ENCODE measurements at regions not wholly inside any gene's neighbourhood (a gene's known extent, or its start where the extent isn't known, plus 50 kb on each side); places are given as distances from the start of the nearest gene placed in this dataset.
"Not testable (repeated sequence)": the region's sequence is repeated elsewhere in the genome, so short reads cannot be mapped to it uniquely, and the experiment has no call there.

DNA sequence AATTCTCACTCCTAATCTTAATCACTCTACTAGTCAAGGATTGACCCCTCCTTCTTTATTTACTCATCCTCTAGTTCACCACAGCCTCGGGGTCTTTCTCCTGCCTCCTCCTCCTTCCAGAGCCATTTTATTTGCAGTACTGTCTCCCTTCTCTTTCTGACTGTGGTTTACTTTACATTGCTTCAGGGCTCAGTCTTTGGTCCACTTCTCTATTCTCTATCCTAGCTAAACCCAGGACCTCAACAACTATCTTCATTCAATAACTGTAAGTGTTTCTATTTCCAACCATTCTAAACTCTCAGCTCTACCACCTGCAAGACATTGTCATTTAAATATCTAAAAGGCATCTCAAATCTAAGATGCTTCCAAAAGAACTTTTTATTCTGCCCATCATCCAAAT is 493.8 kb downstream of the TTLL7 start:
- no peak for DNase-seq

DNA sequence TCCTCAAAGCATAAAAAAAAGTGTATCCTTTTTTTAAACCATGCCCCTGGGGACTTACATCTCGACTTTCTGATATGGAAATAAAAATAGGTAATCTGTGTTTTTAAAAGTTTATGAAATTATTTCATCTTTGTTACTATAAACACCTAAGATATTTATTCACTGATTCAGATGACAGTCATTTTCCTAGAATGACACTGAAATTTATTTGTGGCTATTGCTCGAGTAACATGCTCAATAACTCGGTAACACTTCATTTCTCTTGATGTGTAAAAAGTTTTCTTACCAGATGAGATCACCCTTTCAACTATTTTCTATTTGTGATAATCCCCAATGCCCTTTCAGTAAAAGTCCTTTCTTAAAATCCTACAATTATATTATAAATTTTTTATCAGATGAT is 495.8 kb downstream of the TTLL7 start:
- no peak for DNase-seq

- no peak for DNase-seq
These were observed 497.8 kb downstream of the TTLL7 start for GRCh38 chr1:83500987-83501591.

- no peak for DNase-seq
These were observed 498.4 kb downstream of the TTLL7 start for GRCh38 chr1:83500531-83500930.

DNA sequence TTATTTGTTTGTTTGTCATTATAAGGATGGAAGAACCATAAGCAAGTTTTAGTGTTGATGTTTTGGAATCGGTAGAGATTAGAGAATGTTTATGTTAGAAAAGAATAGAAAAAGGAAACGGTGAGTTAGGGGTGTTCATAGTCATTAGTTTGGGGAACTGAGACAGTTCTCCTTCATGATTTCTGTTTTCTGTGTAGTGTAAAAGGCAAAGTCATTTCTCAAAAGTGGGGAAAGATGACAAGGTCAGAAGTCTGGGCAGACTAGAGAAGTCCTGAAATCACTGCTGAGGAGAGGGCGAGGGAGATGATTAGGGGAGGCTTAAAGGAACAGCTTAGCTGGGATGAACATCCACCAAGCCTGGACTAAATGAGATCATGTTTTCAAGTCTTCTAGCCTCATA is 498.9 kb downstream of the TTLL7 start:
- no peak for DNase-seq

DNA sequence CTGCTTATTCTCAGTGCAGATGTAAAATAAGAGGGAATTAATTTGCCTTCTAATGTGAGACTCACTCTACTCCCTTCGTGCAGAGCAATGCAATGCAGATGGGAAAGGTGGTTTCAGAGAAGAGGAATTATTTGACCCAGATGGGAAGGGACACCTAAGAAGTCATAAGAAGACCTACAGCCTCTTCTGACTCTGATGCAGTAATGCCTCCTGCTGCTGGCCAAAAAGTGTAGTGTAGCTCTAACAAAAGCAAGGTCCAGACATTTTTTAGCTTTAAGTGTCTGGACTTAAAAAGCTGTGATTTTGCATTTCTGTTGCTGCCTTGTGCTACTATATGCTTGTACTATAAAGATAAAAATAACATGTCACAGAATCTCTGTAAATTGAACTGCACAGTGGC is 501.4 kb downstream of the TTLL7 start:
- DNase-seq = no peak

GRCh38 chr1:83495560-83495959 is 503.4 kb downstream of the TTLL7 start:
- no peak for DNase-seq

DNA sequence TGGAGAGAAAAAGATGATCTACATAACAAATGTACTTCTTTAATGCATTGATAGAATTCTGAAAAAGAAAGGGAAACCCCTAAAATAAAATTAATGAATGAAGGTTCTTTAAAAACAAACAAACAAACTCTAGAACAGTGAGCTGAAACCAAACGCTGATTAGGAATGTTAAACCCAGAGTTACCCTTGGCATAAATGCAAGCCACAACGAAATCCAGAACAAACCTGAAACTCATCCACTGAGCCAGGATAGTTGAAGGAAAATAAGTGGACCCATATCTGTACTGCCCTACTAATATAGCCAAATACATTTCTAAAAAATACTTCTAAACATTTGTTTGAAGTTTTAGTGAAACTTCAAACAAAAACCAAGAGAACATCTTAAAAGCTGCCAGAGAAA is 505.3 kb downstream of the TTLL7 start:
- no peak for DNase-seq

DNA sequence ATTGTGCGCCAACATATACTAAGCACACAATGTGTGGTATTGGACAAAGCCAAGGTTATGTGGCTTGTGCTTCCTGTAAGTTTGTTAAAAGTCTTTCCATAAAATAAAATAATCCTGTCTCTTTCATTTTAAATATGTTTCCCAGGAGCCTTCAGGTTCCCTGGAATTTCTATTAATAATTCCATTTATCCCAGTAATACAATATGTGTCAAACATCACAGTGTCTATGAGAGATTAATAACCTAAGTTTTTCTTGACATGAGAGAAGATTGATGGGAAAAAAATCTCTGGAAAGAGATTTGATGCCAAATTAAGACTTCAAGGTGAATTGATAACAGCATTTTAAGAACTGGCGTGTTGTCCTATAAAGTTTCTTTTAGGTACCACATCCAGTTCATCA is 507.0 kb downstream of the TTLL7 start:
- no peak for DNase-seq

- no peak for DNase-seq
These were observed 507.9 kb downstream of the TTLL7 start for GRCh38 chr1:83490988-83491387.

GRCh38 chr1:83488105-83488504 is 510.8 kb downstream of the TTLL7 start:
- not testable (repeated sequence) for DNase-seq

GRCh38 chr1:83487460-83487859 is 511.5 kb downstream of the TTLL7 start:
- not testable (repeated sequence) for DNase-seq

DNA sequence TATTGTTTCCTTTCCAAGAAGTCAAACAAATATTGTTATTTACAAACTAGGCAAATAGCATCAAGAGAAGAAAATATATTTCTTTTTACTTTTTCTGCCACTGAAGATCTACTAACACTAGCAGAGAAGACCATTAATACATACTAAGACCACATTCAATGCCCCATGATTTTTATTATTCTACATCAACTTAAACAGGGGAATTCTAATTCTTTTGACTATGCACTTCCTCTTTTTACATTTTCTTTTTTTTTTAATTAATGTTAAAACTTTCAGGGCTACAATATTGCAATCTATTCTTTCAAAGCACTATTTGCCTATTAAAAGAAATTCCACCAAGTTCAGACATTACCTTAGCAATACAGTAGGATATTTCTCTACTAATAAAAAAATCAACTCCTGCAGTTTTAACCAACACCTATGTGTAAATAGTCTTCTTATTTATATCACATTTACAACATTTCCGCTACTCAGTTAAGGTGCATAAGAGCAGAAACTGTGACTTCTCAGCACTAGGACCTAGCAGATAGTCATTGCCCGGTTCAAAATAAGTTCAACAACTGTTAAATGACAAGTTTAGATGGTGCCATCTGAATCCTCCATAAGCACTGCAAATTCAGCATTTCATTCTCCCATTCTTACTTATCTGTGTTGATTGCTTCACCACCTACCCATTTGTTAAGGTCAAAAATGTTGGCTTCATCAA is 513.5 kb downstream of the TTLL7 start:
- not testable (repeated sequence) for DNase-seq

GRCh38 chr1:83481284-83481683 is 517.6 kb downstream of the TTLL7 start:
- not testable (repeated sequence) for DNase-seq

DNA sequence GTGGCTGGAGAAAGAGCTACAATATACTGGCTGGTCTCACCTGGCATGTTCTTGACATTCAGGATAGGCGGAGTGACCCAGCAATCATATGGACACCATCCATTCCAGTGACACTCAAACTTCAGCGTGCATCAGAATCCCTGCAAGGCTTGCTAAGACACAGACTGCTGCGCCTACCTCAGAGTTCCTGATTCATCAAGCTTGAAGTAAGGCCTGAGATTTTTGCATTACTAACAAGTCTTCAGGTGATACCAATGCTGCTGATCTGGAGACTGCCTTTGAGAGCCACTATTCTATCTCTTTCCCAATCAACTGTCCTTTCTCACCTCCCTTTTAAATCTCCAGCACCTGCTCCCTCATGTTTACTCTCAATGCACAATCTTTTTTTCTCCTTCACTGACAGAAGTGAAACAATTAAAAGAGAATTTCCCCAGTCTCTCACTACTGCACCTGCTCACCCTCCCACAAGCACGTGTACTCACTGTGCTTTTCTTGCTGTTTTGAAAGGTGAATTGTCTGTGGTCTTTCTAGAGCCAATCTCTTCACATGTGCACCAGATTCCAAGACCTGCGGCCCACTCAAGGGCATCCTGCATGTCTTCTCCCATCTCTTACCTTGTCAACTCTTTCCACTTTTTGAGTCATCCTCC is 519.2 kb downstream of the TTLL7 start:
- DNase-seq = not testable (repeated sequence)

GRCh38 chr1:83478127-83478526 is 520.8 kb downstream of the TTLL7 start:
- DNase-seq = not testable (repeated sequence)

- not testable (repeated sequence) for DNase-seq
These were observed 522.4 kb downstream of the TTLL7 start for GRCh38 chr1:83476518-83476917.

DNA sequence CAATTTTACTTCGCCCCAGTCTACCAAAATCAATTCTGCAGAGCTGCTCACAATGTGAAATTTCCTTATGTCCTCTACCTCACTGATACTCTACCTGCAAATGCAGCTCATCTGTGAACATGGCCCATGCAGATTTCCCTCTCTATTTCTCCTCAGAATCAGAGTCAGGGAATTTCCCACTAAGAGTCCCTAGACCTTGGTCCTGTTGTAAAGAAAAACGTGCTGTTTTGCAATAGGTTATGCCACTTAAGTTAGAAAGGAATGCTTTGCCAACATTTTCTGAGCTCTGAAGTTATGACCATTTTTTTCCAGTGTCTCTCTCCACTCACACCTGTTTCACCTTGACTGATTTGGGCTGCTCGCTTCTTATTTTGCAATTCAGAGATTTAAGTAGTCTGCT is 524.0 kb downstream of the TTLL7 start:
- not testable (repeated sequence) for DNase-seq

GRCh38 chr1:83473986-83474385 is 524.9 kb downstream of the TTLL7 start:
- DNase-seq = not testable (repeated sequence)

GRCh38 chr1:83472066-83472465 is 526.9 kb downstream of the TTLL7 start:
- DNase-seq = not testable (repeated sequence)

GRCh38 chr1:83471272-83471671 is 527.7 kb downstream of the TTLL7 start:
- DNase-seq = not testable (repeated sequence)

- DNase-seq = not testable (repeated sequence)
These were observed 530.6 kb downstream of the TTLL7 start for GRCh38 chr1:83468336-83468735.

DNA sequence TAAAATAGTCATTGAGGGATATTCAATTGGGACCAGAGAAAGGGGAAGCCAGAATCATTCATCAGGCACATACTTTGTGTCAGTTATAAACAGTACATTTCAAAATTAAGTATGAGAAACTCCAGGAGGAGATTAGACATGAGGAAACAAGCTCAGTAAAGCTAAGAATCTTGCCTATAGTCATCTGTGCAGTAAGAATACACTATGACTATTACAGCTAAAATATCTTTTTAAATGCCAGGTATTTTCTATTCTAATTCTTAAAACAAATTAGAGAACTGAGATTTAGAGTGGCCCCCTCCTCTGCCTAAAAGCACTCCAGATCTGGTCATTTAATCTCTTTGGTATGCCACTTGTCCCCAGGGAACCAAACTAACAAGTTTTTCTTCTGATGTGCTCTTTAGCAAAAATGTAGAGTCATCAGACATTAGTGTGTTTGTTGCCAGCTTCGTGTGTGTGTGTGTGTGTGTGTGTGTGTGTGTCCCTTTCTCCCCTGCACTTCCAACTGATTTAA is 541.1 kb downstream of the TTLL7 start:
- DNase-seq = not testable (repeated sequence)

DNA sequence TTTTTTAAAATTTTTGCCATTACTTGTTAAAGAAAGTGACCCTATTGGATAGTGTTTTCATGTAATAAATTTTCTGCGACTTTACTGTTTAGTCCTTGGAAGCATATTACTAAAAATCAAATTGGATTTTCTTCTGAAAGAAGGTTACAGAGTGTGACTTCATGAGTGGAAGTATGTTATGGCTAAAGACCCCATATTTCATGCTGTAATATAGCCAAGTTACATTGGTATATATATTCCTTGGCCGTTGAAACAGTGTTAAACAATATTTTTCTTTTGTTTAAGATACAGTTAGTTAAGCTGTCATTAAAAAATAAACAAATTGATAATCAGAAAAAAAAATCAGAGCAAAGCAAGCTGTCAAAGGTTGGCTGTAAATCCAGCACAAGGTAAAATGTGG is 541.7 kb downstream of the TTLL7 start:
- not testable (repeated sequence) for DNase-seq

Measured in DMS 273 treated with DMSO at 0.1 percent for 48 hours (cell line).